HG03097 (cell line): ENCODE measurements at regions not wholly inside any gene's neighbourhood (a gene's known extent, or its start where the extent isn't known, plus 50 kb on each side); places are given as distances from the start of the nearest gene placed in this dataset.

Experiments
- ATAC-seq: cut with Tn5 transposase; IDR thresholded peaks from one replicate; pipeline ENCODE4 v1.9.1; 2021; ENCODE audit not compliant: unreplicated experiment, low FRiP score

- ATAC-seq = no peak
These were observed 164.6 kb upstream of the GJB5 start for GRCh38 chr1:34590211-34590623.

GRCh38 chr1:34591751-34592629 is 162.9 kb upstream of the GJB5 start:
- ATAC-seq = no peak

GRCh38 chr1:34597877-34598514 is 156.9 kb upstream of the GJB5 start:
- ATAC-seq = no peak

DNA sequence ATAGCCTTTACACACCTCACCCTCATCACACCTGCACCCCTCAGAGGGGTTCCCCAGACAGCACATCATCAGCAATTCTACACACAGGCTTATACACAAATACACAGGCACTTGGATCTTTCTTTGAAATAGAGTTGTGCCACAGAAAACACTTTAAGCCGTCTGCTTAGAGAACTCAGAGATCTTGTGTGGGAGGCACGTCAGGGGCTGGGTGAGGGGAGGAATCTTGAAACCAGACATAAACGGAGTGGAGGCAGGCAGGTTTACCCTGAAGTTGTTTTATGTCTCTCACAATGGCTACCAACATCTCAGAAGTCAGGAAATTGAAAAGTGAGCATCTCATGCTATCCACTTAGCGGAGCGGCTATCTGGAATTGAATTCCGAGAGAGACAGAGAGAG is 151.9 kb upstream of the GJB5 start:
- no peak for ATAC-seq

DNA sequence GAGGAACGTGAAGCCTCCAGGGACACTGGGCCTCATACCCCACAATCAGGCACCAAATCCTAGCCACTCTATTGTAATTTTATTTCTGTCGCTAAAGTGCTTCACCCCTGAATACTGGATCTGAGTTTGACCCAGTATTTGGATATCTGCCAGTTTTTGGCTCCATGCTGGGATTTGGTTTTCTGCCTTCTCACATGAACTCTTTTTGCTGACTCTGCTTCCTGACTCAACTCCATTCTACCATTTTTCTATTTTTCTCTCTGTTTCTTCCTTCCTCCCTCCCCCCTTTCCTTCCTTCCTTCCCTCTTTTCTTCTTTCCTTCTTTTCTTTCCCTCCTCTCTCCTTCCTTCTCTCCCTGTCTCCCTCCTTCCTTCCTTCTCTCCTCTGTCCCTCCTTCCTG is 151.3 kb upstream of the GJB5 start:
- ATAC-seq = no peak

- no peak for ATAC-seq
These were observed 148.3 kb upstream of the GJB5 start for GRCh38 chr1:34606504-34606903.

- ATAC-seq = no peak
These were observed 144.8 kb upstream of the GJB5 start for GRCh38 chr1:34610063-34610462.

DNA sequence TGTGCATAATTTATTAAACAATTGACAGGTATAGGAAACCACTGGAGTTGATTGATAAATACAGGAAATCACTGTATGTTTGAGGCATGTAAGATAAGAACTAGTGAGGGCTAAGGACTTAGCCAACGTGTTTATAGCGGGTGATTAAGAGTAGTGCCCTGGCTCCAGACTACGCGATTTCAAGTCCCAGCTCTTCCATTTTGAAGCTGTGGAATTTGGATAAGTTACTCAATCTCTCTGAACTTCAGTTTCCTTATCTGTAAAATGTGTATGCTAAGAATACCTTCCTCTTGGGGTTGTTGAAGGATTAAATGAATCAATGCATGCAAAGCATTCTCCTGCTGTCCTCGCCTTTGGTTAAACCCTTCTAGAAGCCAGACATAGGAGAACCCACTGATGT is 143.3 kb upstream of the GJB5 start:
- ATAC-seq = no peak

DNA sequence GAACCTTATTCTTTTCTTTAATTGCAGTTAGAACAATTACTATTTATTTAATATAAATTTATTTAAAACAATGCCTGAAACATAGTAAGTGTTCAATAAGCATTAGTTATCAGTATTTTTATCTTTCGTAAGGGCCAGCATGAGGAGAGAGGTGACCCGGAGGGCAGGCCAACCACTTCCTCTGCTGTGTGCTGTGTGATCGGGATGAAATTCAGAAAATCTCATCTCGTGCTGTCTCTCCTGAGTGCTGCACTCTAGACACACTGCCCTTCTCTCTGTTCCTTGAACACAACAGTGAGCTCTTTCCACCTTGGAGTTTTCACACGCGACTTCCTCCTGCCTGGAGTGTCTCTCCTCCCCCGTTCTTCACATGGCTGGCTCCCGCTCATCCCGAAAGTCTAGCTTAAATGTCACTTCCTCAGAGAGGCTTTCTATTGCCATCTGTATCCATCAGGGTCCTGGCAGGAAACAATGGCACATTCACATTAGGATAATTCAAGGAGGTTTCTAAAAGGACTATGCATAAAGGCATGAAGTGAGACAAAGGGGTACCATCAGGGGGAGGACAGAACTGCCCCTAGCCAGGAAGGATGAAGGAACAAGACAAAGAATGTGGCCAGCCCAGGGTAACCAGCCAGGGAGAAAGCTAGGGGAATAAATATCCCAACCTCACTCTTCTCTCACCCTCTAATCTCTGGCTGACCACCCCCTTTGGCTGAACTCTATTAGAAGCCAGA is 142.6 kb upstream of the GJB5 start:
- ATAC-seq = no peak

GRCh38 chr1:34617321-34618118 is 137.3 kb upstream of the GJB5 start:
- no peak for ATAC-seq

DNA sequence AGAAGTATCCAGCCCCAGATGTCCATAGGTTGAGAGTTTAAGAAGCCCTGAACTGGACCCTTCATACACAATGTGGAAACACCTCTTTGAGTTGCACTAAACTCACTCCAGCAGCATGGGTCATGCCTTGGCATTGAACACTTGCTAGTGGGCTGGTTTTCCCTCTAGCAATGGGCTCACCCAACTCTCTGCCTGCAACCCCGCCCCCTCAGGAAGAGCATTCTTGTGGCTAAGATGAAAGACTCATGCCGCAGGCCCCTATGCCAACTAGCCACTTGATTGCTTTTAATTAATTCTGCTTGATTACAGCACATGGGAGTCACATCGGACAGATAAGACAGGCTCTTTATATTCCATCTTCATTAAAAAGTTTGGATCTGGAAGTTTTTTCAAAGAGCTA is 136.5 kb upstream of the GJB5 start:
- no peak for ATAC-seq

DNA sequence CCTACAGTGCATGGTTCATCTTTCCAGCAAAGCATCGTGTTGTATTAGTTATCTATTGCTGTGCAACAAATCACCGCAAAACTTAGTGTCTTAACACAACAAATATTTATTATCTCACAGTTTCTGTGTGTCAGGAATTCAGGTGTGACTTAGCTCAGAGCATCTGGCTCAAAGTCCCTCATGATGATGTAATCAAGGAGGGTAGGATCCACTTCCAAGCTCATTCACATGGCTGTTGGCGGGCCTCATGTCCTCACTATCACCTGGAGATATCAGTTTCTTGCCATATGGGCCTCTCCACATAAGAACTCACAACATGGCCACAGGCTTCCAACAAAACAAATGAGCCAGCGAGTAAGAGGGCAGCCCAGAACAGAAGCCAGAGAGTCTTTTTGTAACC is 135.6 kb upstream of the GJB5 start:
- no peak for ATAC-seq

DNA sequence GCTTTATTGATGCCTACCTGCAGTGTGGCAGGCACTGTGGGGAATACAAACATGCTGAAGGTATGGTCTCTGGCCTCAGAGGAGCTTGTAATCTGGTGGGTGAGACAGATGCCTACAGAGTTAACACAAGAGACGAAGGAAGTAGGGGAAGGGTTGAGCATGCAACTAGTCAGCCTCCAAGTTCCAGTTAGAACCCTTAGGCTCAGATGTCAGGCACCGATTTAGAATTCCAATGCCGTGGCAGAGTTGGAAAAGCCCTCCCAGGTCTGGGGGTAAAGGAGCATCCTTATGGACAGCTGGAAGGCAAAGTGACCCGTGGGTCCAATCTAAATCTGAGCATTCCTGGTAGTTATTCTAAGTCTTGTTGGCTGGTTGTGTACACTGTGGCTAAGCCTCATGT is 132.9 kb upstream of the GJB5 start:
- no peak for ATAC-seq

DNA sequence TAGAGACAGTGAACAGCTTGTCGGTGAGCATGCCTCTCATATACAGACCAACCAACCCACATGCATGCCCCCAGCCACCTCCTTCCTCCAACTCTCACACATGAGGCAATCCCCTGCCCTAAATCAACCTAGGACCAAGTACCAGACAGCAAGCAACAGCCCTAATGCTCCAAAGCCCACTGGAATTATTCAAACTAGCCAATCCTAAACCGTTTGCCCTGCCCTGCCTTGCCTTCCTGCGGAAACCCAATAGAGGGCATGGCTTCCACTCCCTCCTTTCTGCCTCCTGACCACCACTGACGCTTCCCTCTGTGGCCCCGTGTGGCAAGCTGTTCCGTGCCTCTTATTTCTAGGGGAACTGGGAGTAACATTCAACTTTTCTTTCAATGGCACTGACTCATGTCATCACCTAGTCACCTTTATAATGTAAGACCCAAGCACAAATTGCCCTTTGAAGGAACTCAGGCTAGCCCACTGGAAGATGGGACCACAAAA is 129.3 kb upstream of the GJB5 start:
- no peak for ATAC-seq

GRCh38 chr1:34627465-34628240 is 127.2 kb upstream of the GJB5 start:
- no peak for ATAC-seq

GRCh38 chr1:34631126-34631525 is 123.7 kb upstream of the GJB5 start:
- ATAC-seq = no peak

- ATAC-seq = no peak
These were observed 115.1 kb upstream of the GJB5 start for GRCh38 chr1:34639701-34640100.

DNA sequence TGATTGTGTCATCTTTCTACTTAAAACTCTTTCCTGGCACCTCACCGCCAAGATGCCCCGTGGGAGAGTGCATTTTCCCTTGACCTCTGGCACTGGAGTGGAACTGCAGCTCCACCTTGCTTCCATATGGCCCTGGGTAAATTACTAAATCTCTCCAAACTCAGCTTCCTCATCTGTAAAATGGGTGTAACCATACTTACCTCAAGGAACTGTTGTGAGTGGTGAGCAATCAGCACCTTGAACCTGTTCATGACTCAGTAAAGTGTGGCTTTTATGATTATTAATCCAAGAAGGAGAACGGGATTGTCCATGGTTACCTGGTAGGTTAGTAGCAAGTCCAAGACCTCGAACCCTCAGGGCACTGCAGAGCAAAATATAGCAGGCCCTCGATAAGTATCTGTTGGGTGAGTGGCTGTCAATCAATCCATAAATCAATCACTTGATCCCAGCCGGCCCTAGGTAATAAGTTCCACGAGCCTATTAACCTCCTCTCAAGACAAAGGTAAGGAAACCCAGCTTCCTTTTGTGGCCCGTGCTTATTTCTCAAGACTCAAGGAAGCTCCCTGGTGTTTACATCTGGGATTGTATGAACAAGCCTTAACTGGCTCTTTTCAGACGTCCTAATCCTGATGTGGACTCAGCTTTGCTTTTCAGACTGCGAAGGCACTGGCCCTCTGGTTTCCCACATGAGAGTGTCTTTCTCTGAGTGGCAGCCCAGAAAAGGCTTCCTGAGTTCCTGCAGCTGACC is 114.0 kb upstream of the GJB5 start:
- ATAC-seq = no peak

- ATAC-seq = no peak
These were observed 112.2 kb upstream of the GJB5 start for GRCh38 chr1:34642679-34643078.
